ENCODE measurements at regions not wholly inside any gene's neighbourhood (a gene's known extent, or its start where the extent isn't known, plus 50 kb on each side); places are given as distances from the start of the nearest gene placed in this dataset.
"Not testable (repeated sequence)": the region's sequence is repeated elsewhere in the genome, so short reads cannot be mapped to it uniquely, and the experiment has no call there.

DNA sequence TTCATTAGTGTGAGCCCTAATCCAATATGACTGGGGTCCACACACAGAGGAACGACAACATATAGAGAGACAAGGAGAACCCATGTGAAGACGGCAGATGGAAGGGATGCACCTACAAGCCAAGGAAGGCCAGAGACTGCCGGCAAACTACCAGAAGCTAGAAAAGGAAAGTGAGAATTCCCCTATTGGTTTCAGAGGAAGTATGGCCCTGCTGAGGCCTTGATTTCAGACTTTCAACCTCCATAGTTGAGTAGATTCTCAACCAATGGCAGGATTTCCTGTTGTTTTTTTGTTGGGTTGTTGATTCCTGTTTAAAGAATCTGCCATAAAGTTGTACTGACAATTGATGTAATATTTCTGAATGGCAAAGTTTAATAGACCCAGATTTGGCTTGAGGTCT lies 241.5 kb downstream of the SATB2 start:
- no peak for DNase-seq

DNA sequence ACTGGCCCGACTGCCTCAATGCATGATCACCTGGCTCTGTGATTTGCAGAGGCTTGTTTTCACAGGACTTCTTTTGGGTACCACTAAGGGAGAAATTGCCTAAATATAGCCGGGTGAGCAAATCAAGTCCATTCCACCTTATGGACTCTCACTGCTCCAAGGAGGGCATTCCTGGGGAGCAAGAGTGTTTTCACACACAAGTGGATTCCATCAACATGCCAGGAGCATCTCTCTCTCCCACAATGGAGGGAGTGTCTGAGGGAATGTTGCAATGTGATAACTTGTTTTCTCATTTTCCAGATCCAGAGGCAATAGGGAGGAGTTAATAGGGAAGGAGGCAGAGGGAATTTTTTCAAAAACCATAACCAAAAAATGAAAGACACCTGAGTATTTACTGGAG lies 250.7 kb downstream of the SATB2 start:
- no peak for DNase-seq

DNA sequence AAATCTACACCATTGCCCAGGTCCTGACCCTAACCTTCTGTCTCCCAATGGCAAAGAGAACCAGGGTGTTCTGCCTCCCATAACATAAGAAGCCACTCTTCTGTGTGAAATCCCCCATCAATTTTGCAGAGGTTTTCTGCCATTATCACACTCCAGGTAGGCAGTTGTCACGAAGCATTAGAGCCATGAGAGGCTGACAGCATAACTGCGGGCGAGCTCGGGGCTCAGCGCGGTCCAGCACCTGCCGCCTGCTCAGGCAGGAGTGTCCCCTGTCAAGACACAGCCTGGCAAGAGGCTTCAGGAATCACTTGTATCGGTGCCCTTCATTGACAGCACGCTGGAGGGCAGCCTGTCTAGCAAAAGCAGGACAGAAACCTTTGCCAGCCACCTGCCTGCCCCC lies 251.2 kb downstream of the SATB2 start:
- DNase-seq: no peak

DNA sequence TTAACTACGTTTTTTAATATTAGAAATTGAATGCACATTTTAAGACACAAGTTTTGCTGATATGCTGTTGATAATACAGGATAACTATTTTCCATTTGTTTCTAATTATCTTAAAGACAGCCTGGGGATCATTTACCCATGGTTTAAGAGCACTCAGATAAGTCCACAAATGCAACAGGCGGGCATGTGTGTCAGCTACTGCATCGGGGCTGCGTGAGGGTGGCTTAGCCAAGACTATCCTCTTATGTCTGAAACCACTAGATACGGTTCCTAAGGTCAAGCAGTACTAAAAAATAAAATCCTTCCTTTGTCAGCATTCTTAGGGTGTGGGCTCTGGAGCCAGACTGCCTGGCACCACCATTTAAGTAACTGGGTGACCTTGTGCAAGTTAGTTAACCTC lies 254.8 kb downstream of the SATB2 start:
- DNase-seq: no peak

DNA sequence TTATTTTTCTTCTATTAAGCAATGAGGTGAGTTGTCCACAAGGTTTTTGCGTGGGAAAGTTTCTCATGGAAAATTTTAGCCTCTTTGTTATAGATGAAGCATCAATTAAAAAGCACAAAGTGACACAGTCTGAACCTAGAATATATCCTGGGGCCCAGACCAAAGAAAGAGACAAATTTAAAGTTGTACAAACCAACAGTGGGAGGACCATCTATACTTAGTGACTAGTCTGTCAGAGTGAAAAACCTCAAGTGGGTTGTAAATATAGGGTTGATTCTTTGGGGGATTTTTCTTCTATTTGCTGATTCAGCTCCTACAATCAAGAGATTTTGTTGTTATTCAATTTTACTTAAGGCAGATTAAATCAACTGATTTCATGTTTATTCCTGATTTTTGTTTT lies 256.2 kb downstream of the SATB2 start:
- DNase-seq: no peak

DNA sequence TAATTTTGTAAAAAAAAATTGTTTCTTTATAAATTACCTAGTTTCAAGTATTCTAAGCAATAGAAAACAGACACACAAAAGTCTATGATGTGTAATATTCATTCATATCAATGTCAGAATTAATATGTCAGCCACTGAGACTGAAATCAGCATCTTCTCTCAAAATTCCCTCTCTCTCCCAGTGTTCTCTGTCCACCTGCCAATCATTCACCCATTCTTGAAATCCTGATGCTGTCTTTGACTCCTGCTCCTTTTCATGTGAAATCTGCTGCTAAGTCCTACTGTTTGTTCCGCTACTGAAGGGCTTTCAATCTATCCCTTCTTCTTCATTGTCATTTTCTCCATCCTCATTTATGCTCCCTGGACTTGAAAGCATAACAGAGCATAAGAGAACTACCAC lies 257.9 kb downstream of the SATB2 start:
- DNase-seq: no peak

DNA sequence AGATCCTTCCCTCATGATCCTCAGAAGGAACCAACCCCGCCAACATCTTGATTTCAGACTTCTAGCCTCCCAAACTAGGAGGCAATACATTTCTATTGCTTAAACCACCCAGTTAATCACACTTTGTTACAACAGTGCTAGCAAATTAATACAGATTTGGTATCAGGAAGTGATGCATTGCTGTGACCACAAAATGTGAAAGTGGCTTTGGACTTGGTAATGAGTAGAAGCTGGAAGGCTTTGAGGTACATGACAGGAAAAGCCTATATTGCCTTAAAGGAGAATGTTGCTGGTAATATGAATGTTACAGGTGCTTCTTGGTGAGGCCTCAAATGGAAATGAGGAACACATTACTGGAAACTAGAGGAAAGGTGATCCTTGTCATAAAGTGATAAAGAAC lies 260.3 kb downstream of the SATB2 start:
- no peak for DNase-seq

DNA sequence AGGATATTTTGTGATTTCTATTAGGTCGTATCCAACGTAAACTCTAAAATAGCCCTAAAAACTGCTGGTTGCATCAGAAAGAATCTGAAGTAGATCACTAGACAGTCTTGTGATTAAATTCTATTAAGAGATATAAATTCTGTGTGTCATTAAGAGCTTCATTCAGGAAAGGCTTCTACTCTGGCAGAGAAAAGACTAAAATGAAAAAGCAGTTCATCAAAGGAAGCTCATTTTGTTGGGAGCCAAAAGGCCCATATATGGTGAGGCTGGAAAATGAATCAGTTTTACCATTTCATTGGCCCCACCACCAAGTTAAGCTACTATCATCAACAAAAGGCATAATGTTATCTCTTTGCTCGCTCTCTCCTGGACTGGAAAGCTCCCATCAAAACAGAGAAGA lies 261.1 kb downstream of the SATB2 start:
- no peak for DNase-seq

DNA sequence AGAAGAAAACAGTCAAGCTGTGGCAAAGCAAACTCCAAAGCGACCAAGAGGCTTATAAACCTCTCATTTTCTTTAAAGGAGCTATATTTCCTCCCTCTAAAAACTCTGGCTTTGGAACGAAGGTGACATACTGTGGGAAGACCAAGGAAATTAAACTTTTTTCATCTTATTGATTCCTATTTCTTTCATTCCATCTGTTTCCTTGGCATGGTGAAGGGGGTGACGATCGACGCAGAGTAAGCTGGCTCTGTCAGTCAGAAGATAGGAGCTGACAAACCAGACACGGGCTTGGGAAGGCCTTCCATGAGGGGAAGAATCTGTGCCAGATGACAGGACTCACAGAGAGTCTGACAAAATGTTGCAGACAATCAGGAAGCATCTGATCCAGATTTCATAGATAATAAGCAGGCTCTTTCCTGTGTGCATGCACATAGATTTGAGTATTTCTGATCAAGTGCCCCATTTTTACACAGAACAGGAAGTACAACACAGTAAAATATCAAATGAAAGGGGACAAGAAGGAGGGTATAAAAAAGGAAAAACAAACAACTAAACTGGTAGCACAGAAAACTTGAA lies 261.7 kb downstream of the SATB2 start:
- DNase-seq: no peak

DNA sequence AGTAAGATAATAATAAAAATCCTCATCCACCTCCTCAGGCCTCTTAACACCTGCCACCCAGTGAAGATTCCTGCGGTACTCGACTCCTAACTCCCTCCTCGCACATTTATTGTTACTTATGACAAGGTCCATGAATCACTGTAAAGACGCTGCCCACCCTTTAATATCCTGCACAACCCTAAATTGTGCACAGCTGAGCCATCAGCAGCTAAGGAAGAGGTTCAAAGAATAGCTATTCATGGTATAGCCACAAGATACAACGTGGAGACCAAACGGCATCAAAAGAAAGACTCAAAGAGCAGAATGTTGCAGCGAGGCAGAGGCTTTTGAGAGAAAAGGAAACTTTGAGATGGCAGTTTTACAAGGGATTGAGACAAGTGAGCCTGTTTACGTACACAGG lies 266.3 kb downstream of the SATB2 start:
- DNase-seq: no peak

DNA sequence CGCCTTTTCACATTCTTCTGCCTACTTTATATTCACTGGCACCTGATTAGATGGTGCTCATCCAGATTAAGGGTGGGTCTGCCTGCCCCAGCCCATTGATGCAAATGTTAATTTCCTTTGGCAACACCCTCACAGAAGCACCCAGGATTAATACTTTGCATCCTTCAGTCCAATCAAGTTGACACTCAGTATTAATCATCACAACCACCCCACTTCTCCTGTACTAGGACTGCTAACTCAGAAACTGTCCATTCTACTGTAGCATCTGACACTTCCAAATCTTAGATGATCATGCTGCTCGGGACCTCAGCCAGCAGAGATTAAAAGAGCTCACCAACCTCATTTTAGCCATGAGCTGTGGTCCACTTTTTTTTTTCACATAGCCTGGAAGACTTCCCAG lies 268.5 kb downstream of the SATB2 start:
- no peak for DNase-seq

DNA sequence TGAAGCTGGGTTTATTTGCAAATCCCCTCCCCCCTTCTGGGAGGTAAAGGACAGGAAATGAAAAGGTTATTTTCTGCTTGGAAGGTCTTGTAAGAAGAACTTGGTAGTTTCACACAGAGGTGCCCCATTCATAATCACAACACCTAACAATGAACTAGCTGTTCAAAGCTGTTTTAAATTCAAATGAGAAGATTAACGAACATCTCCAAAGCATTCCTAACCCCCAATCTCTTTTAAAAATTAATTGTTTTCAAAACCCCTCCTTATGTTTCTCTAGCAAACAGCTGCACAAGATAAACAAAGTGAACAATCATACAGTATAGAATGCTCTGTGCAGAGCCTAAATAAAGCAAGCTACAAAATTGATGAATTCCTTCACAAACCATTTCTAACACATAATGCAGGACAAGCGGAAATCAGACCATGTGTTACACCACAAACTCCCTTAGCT lies 271.4 kb downstream of the SATB2 start:
- DNase-seq: no peak

DNA sequence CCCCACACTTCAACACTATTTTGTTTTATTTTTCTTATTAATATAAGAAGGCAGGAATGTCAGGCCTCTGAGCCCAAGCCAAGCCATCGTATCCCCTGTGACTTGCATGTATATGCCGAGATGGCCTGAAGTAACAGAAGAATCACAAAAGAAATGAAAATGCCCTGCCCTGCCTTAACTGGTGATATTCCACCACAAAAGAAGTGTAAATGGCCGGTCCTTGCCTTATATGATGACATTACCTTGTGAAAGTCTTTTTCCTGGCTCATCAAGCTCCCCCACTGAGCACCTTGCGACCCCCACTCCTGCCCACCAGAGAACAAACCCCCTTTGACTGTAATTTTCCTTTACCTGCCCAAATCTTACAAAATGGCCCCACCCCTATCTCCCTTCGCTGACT lies 272.6 kb downstream of the SATB2 start:
- not testable (repeated sequence) for DNase-seq

DNA sequence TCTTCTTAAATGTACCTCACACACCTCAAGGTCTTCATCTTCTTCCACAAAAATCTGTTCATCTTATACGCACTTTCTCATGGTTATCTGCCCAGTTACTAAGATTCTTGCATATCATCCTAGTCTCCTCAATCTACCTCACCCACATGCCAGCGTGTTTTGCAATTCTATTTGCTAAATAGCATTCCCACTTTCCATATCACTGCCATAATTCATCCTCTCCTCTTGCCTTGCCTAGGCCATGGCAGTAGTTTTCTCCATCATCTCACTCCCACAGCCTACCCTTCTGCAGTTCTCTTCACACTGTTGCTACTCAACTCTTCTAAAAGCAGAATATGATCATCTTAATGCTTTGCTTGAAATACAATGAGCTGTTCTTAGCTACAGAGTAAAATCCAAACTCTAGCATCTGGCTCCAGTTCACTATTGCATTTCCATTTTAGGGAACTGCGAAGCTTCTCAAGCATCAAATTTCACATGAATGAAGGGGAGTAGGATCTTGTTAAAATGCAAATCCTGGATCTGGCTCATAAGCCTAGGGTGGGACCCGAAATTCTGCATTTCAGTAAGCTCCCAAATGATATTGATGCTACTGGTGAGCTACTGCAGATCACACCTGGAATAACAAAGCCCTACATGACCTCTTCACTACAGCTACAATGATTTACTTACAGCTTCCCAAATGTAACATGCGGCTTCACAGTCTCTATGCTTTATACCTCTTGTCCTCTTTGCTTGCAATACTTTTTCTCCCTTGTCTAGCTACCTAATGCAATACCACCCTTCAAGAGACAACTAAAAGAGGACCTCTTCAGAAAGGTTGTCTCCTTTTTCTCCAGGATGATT lies 293.9 kb downstream of the SATB2 start:
- no peak for DNase-seq

DNA sequence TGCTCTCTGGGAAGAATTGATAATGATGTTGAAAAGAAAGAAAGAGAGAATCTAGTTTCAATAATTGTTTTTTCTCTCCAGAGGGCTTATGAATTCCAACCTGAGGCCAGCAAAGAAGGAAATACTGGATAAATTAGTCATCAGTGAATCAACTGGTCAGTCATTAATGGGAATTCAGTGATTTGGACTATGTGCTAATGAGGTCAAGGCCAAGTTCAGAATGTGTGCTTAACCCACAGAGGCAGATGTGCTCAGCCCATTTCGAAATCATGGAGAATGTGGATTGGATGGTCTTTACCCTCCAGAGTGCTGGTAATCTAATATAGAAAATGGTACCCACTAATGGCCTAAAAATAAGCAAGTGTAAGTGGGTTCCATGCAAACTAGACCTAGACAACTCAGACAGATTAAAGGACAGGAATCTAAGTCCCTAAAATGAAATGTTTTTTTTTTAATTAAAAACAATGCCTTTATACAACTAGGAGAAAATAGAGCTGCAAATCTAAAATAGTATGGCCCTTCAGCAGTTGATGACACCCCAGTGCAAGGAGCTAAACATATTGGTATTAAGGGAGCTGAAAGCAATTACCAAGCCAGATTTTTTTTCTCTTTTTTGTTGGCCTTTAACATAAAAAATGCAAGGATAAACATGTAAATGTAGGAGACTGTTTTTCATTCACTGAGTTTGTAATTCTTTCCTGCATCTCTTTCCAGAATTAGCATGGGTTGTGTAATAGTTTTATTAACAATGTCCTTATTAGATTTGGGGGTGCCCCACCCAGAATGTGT lies 296.9 kb downstream of the SATB2 start:
- no peak for DNase-seq

DNA sequence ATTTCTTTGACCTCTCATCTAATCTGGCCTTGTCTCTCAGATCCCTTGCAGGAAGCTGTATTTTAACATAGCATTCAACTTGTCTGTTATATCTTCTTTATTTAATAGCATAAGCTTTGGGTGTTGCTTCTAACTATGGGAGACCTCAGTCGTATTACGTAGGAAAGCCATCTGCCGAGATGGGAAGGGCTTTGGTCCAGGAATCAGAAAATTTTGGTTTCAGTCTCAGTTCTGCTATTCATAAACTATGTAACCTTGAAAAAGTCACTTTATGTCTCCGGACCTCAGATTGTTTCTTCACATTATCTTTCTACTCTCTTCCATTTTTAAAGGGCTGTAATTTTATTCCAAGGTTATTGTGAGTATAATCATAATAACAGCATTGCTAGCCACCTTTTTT lies 297.7 kb downstream of the SATB2 start:
- DNase-seq: no peak

DNA sequence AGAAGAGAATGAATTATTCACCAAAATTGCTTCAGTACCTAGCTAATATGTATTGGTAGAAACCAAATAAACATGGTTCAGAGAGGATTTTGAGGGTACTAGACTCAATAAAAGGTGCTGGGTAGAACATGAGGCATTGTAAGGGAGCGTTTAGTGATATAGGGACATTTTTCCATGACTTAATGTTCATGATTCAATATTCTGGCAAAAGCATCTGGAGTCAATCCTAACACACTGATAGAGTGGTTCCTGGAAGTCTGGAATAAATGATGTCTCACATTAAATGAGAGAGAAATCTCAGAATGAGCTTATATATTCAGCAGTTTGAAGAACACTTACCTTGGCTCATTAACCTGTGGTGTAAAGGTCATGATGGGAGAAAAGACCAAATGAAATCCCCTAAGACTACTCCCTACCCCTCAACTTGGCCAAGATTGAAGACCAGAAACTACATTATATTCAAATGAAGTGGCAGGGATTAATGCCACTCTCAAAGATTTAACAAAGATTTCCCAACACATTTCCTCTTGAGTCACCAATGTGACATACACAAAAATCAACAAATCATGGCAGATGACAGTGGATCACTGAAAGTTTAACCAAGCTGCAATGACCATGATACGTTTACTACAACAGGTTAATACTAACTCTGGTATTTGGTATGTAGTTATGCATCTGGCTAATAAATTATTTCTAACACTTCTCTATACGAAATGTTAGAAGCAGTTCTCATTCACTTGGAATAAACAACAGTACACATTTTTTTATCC lies 309.5 kb downstream of the SATB2 start:
- no peak for DNase-seq

DNA sequence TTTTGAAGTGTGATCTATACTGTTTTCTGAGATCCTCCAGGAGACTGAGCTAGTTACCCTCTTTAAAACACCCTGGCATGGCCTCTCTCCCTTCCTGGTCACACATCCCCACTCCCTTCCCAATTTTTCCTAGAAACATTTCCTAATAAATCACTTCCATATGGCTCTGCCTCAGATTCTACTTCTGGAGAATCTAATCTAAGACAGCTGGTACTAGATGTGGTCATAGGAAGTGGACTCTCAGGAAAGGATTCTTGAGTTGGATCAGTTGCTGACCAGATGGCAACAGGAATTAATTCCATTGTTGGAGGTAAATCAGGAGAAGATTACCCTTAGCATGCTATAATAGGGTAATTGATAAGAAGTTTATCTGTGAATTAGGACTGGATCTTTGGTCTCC lies 310.5 kb downstream of the SATB2 start:
- no peak for DNase-seq

DNA sequence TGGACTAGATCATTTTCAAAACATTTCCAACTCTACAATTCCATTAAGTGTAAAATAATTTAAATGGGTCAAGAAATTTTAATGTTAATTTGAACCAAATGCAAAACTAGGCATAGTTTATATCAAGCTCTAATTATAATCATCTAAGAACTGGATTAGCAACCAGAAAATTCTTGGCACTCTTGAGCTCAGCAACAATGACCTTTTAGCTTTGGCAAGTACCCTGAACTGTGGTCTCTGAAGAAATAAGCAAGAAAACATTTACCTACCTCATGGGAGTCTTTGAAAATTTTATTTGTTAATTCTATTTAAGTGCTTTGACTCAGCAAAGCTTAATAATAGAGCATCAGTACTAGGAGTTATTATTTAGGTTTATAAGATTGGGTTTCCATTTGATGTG lies 313.2 kb downstream of the SATB2 start:
- DNase-seq: no peak

DNA sequence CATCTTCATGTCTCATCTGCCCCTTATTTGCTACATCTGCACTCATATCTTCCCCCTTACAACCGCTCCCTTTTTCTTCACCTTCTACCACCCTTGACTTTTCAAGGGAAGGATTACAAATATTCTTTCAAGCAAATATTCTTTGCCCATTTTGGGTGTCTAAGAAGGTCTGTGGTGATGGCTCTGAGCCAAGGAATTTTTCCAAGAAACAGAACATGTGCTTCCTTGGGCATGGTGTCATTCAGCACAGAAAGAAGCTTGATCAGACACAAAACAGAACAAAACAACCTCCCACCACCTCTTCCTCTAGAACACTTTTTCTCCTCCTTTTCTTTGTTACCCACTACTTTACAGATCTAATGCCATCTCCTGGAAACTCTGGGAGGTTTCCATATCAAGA lies 313.7 kb downstream of the SATB2 start:
- no peak for DNase-seq

DNA sequence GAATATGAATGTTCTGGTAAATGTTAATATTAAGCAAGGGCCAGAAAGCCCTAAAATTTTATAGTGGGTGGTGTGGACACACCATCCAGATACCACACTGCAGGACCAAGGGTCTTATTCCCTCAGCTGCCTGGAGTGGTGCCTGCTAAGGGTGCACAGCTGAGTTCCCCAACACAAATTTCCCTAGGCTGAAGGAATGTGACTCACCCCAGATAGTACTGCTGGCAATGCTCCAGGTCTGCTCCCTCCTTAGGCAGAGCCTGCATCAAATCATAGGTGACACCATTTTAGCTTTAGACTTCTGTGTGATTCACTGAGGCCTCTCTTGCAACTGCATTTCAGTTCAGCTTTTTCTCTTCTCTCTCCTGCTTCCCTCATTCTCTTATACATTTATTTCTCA lies 321.1 kb downstream of the SATB2 start:
- no peak for DNase-seq

DNA sequence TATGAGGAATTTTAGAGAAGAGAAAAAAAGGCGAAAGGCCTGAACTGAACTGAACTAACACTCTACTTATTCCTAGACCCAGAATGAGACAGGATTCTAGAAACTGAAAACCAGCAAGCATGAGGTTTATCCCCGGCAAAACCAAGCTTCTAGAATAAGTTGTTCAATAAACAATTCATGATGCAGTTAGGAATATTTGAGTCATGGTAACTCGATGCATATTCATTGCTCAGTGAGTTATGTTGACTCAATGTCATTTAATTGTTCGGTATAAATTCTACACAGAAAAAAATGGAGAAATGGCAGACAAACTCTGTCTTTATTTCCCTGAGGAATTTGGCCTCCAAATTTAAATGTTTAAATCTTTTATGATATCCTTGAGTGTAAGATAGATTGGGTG lies 321.5 kb downstream of the SATB2 start:
- no peak for DNase-seq

DNA sequence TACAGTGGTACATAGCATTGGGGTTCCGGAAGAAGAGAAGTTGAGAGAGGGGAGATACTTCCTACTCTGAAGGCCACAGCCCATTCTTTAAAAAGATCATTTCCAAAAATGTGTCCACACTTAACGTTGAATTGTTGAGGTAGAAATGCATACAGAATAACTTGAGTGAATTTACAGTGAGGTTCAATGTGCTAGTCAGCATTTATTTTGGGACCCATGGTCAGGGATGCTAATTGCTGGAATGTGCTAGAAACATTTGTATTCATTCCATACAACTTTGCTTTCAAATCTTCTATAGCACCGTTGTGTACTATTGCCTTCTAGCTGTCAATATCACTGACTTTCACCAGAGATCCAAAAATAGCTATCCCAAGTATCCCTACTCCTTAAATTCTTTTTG lies 325.9 kb downstream of the SATB2 start:
- no peak for DNase-seq

Data from occipital lobe (tissue), 1 donor.